ENCODE measurements at regions not wholly inside any gene's neighbourhood (a gene's known extent, or its start where the extent isn't known, plus 50 kb on each side); places are given as distances from the start of the nearest gene placed in this dataset.

- no peak for TF ChIP-seq EZH2 (IDR thresholded peaks at IDR 0.05; ENCODE audit: borderline replicate concordance, low read length)
- TF ChIP-seq CTCF (IDR thresholded peaks at IDR 0.05; ENCODE audit: low read length): no peak
These were observed 92.9 kb downstream of the UBIAD1 start for GRCh38 chr1:11365744-11366387.

Data from OCI-LY1 (cell line).